HG03135 (cell line): ENCODE measurements at regions not wholly inside any gene's neighbourhood (a gene's known extent, or its start where the extent isn't known, plus 50 kb on each side); places are given as distances from the start of the nearest gene placed in this dataset.

ENCODE experiments used
- ATAC-seq: cut with Tn5 transposase; IDR thresholded peaks from one replicate; pipeline ENCODE4 v1.9.1; 2021; ENCODE audit warnings: mild to moderate bottlenecking, moderate library complexity; ENCODE audit not compliant: unreplicated experiment

- ATAC-seq = peak; percentile 100
Measured at GRCh38 chr15:100703032-100703578, 100.7 kb downstream of the ASB7 start.

GRCh38 chr15:100703671-100704070 lies 101.3 kb downstream of the ASB7 start:
- no peak for ATAC-seq

GRCh38 chr15:100704281-100705055 lies 102.1 kb downstream of the ASB7 start:
- no peak for ATAC-seq

GRCh38 chr15:100705065-100705464 lies 102.7 kb downstream of the ASB7 start:
- ATAC-seq = no peak

GRCh38 chr15:100705841-100706240 lies 103.5 kb downstream of the ASB7 start:
- no peak for ATAC-seq

GRCh38 chr15:100707229-100707628 lies 104.8 kb downstream of the ASB7 start:
- no peak for ATAC-seq

GRCh38 chr15:100708916-100709315 lies 106.5 kb downstream of the ASB7 start:
- ATAC-seq = no peak

- ATAC-seq = no peak
Measured at GRCh38 chr15:100710222-100710621, 107.8 kb downstream of the ASB7 start.

- ATAC-seq = no peak
Measured at GRCh38 chr15:100710744-100711515, 108.5 kb downstream of the ASB7 start.

GRCh38 chr15:100711516-100712021 lies 109.2 kb downstream of the ASB7 start:
- no peak for ATAC-seq

- ATAC-seq = no peak
Measured at GRCh38 chr15:100712226-100712625, 109.8 kb downstream of the ASB7 start.

- no peak for ATAC-seq
Measured at GRCh38 chr15:100713163-100713867, 110.9 kb downstream of the ASB7 start.

GRCh38 chr15:100714034-100714748 lies 111.8 kb downstream of the ASB7 start:
- no peak for ATAC-seq

- no peak for ATAC-seq
Measured at GRCh38 chr15:100714749-100715342, 112.5 kb downstream of the ASB7 start.

GRCh38 chr15:100715571-100716455 lies 113.4 kb downstream of the ASB7 start:
- ATAC-seq = no peak

GRCh38 chr15:100716456-100717085 lies 114.2 kb downstream of the ASB7 start:
- no peak for ATAC-seq

GRCh38 chr15:100717596-100717995 lies 115.2 kb downstream of the ASB7 start:
- no peak for ATAC-seq
